ENCODE measurements at regions not wholly inside any gene's neighbourhood (a gene's known extent, or its start where the extent isn't known, plus 50 kb on each side); places are given as distances from the start of the nearest gene placed in this dataset.

DNA sequence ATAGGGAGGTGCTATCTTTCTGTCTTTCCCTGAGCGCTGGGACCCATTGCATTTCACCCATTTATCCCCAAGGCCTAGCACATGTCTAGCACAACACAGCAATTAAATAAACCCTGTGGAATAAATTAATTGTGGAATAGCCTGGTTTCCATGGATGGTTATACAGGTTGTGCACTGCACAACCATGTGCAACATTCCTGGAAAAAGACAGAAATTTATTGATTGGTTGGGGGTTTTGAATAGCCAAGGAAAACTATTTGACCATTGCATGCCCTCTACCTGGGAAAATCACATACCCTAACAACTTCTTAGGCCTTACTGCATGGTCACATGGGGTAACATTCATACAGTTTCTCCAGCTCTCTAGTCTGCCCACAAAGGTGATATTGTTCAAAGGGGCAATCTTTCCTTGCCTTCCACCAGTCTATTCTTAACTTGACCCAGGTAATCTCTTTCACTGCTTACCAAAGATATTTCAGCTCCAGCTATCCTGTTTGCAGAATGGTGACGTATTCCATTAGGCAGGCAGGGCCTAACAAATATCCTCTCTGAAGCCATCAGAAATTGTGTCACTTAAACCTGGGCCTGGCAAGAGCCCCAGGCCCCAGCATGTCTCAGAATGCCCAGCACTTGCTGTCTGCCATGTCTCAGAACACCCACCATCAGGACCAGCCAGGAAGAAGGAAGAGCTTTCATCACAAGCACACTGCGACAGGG, 157.9 kb upstream of the RAB4A start:
- DNase-seq (ENCODE audit: low spot score), result no peak
- no peaks in the 10 kb centered on the region for H3K9me2 ChIP-seq (ENCODE audit: insufficient read depth)
- H3K36me3 Mint-ChIP-seq (ENCODE audit: low read depth), result no peaks in the 10 kb centered on the region; the same call in 2 of the 3 replicates

More for the DNA sequence above, 157.9 kb upstream of the RAB4A start:
- H3K79me2 ChIP-seq (replicated peaks; ENCODE audit: insufficient read depth), result no peaks in the 10 kb centered on the region
- no peak for ATAC-seq
- no peak overlapping the region for H3K4me2 ChIP-seq
- no peak for TF ChIP-seq ZNF114 (CRISPR knock-in tag; IDR thresholded peaks at IDR 0.05)
- no peak for TF ChIP-seq EZH2phosphoT487 (IDR thresholded peaks at IDR 0.05; ENCODE audit: unreplicated experiment)
- no peak for TF ChIP-seq JUNB (IDR thresholded peaks at IDR 0.05; ENCODE audit: unreplicated experiment)
- no peak for TF ChIP-seq STAT1 (IDR thresholded peaks at IDR 0.05; ENCODE audit: unreplicated experiment)
- no peak for TF ChIP-seq ZNF331 (CRISPR knock-in tag; IDR thresholded peaks at IDR 0.05; ENCODE audit: low read depth)
- TF ChIP-seq, protein P1, sequence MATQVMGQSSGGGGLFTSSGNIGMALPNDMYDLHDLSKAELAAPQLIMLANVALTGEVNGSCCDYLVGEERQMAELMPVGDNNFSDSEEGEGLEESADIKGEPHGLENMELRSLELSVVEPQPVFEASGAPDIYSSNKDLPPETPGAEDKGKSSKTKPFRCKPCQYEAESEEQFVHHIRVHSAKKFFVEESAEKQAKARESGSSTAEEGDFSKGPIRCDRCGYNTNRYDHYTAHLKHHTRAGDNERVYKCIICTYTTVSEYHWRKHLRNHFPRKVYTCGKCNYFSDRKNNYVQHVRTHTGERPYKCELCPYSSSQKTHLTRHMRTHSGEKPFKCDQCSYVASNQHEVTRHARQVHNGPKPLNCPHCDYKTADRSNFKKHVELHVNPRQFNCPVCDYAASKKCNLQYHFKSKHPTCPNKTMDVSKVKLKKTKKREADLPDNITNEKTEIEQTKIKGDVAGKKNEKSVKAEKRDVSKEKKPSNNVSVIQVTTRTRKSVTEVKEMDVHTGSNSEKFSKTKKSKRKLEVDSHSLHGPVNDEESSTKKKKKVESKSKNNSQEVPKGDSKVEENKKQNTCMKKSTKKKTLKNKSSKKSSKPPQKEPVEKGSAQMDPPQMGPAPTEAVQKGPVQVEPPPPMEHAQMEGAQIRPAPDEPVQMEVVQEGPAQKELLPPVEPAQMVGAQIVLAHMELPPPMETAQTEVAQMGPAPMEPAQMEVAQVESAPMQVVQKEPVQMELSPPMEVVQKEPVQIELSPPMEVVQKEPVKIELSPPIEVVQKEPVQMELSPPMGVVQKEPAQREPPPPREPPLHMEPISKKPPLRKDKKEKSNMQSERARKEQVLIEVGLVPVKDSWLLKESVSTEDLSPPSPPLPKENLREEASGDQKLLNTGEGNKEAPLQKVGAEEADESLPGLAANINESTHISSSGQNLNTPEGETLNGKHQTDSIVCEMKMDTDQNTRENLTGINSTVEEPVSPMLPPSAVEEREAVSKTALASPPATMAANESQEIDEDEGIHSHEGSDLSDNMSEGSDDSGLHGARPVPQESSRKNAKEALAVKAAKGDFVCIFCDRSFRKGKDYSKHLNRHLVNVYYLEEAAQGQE (IDR thresholded peaks at IDR 0.05; ENCODE audit: unreplicated experiment), result no peak
- no peak for TF ChIP-seq POLR2AphosphoS5 (IDR thresholded peaks at IDR 0.05; ENCODE audit: low read depth)
- TF ChIP-seq, protein P2, sequence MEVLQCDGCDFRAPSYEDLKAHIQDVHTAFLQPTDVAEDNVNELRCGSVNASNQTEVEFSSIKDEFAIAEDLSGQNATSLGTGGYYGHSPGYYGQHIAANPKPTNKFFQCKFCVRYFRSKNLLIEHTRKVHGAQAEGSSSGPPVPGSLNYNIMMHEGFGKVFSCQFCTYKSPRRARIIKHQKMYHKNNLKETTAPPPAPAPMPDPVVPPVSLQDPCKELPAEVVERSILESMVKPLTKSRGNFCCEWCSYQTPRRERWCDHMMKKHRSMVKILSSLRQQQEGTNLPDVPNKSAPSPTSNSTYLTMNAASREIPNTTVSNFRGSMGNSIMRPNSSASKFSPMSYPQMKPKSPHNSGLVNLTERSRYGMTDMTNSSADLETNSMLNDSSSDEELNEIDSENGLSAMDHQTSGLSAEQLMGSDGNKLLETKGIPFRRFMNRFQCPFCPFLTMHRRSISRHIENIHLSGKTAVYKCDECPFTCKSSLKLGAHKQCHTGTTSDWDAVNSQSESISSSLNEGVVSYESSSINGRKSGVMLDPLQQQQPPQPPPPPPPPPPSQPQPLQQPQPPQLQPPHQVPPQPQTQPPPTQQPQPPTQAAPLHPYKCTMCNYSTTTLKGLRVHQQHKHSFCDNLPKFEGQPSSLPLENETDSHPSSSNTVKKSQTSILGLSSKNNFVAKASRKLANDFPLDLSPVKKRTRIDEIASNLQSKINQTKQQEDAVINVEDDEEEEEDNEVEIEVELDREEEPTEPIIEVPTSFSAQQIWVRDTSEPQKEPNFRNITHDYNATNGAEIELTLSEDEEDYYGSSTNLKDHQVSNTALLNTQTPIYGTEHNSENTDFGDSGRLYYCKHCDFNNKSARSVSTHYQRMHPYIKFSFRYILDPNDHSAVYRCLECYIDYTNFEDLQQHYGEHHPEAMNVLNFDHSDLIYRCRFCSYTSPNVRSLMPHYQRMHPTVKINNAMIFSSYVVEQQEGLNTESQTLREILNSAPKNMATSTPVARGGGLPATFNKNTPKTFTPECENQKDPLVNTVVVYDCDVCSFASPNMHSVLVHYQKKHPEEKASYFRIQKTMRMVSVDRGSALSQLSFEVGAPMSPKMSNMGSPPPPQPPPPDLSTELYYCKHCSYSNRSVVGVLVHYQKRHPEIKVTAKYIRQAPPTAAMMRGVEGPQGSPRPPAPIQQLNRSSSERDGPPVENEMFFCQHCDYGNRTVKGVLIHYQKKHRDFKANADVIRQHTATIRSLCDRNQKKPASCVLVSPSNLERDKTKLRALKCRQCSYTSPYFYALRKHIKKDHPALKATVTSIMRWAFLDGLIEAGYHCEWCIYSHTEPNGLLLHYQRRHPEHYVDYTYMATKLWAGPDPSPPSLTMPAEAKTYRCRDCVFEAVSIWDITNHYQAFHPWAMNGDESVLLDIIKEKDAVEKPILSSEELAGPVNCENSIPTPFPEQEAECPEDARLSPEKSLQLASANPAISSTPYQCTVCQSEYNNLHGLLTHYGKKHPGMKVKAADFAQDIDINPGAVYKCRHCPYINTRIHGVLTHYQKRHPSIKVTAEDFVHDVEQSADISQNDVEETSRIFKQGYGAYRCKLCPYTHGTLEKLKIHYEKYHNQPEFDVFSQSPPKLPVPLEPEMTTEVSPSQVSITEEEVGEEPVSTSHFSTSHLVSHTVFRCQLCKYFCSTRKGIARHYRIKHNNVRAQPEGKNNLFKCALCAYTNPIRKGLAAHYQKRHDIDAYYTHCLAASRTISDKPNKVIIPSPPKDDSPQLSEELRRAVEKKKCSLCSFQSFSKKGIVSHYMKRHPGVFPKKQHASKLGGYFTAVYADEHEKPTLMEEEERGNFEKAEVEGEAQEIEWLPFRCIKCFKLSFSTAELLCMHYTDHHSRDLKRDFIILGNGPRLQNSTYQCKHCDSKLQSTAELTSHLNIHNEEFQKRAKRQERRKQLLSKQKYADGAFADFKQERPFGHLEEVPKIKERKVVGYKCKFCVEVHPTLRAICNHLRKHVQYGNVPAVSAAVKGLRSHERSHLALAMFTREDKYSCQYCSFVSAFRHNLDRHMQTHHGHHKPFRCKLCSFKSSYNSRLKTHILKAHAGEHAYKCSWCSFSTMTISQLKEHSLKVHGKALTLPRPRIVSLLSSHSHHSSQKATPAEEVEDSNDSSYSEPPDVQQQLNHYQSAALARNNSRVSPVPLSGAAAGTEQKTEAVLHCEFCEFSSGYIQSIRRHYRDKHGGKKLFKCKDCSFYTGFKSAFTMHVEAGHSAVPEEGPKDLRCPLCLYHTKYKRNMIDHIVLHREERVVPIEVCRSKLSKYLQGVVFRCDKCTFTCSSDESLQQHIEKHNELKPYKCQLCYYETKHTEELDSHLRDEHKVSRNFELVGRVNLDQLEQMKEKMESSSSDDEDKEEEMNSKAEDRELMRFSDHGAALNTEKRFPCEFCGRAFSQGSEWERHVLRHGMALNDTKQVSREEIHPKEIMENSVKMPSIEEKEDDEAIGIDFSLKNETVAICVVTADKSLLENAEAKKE (CRISPR knock-in tag; IDR thresholded peaks at IDR 0.05), result no peak
- TF ChIP-seq, protein P3, sequence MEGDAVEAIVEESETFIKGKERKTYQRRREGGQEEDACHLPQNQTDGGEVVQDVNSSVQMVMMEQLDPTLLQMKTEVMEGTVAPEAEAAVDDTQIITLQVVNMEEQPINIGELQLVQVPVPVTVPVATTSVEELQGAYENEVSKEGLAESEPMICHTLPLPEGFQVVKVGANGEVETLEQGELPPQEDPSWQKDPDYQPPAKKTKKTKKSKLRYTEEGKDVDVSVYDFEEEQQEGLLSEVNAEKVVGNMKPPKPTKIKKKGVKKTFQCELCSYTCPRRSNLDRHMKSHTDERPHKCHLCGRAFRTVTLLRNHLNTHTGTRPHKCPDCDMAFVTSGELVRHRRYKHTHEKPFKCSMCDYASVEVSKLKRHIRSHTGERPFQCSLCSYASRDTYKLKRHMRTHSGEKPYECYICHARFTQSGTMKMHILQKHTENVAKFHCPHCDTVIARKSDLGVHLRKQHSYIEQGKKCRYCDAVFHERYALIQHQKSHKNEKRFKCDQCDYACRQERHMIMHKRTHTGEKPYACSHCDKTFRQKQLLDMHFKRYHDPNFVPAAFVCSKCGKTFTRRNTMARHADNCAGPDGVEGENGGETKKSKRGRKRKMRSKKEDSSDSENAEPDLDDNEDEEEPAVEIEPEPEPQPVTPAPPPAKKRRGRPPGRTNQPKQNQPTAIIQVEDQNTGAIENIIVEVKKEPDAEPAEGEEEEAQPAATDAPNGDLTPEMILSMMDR (conservative IDR thresholded peaks at IDR 0.05; ENCODE audit: low read depth in 2 of 2), result no peak
- TF ChIP-seq NANOG (IDR thresholded peaks at IDR 0.05; ENCODE audit: borderline replicate concordance), result no peak
- Mint-ChIP-seq H3K4me3 (no peak overlapping the region), H3K4me1 (peaks cover 22% of the 10 kb centered on the region), H3K27ac (no peak overlapping the region), H3K9me3 (no peaks in the 10 kb centered on the region), H3K27me3 (ENCODE audit: insufficient read depth, low read depth, poor library complexity) (peaks cover 8% of the 10 kb centered on the region)
- H2AFZ ChIP-seq, result no peak overlapping the region
- no peak overlapping the region for H3K27ac ChIP-seq (ENCODE audit: low read depth)
- no peaks in the 10 kb centered on the region for H4K20me1 ChIP-seq (replicated peaks; ENCODE audit: insufficient read depth)
- no peaks in the 10 kb centered on the region for H3F3A ChIP-seq (replicated peaks; ENCODE audit: low read depth)
- no peaks in the 10 kb centered on the region for H3K27me3 ChIP-seq (ENCODE audit: insufficient read depth)
- no peak overlapping the region for H3K4me3 ChIP-seq
- H3K36me3 ChIP-seq (ENCODE audit: insufficient read depth), result no peaks in the 10 kb centered on the region
- H3K4me1 ChIP-seq (ENCODE audit: insufficient read depth), result peaks cover 20% of the 10 kb centered on the region

Data from GM23338 (cell line).